ENCODE measurements at regions not wholly inside any gene's neighbourhood (a gene's known extent, or its start where the extent isn't known, plus 50 kb on each side); places are given as distances from the start of the nearest gene placed in this dataset.

GRCh38 chr12:38222011-38222410, 94.6 kb upstream of the ALG10B start:
- no peak for TF ChIP-seq CTCF (conservative IDR thresholded peaks at IDR 0.05; ENCODE audit: low read depth, low read length)
- no peak for TF ChIP-seq MAFK (IDR thresholded peaks at IDR 0.05; ENCODE audit: low read depth, low read length)
- TF ChIP-seq POLR2A (IDR thresholded peaks at IDR 0.05; ENCODE audit: low read depth, low read length) = no peak
- TF ChIP-seq, protein P1, sequence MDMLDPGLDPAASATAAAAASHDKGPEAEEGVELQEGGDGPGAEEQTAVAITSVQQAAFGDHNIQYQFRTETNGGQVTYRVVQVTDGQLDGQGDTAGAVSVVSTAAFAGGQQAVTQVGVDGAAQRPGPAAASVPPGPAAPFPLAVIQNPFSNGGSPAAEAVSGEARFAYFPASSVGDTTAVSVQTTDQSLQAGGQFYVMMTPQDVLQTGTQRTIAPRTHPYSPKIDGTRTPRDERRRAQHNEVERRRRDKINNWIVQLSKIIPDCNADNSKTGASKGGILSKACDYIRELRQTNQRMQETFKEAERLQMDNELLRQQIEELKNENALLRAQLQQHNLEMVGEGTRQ (IDR thresholded peaks at IDR 0.05; ENCODE audit: low read depth, low read length) = no peak
